WTC11 (cell line): ENCODE measurements at regions not wholly inside any gene's neighbourhood (a gene's known extent, or its start where the extent isn't known, plus 50 kb on each side); places are given as distances from the start of the nearest gene placed in this dataset.
A peak's percentile ranks its signal among the peaks of the same experiment; 100 is the strongest.

Experiments
- ATAC-seq: fragments of 200-7000 bp; cut with Tn5 transposase; 2 replicates; pipeline ENCODE4 v1.10.0; 2021; ENCODE audit warnings: mild to moderate bottlenecking, moderate library complexity
- CTCF ChIA-PET: fragments of 300-600 bp; sonication (Branson Sonifier 250); formaldehyde crosslinking; loops from one replicate; lab custom pipeline; 2021; ENCODE audit warnings: antibody characterized with exemption; lab: Charles Lee
- POLR2A ChIA-PET: fragments of 350-600 bp; sonication (Branson Sonifier 250); formaldehyde crosslinking; loops from one replicate; lab custom pipeline; 2021; ENCODE audit warnings: antibody characterized with exemption; lab: Charles Lee
- DNase-seq: peaks from one replicate; pipeline ENCODE4 v3.0.0; 2021; ENCODE audit warnings: low spot score
- H3K27ac Mint-ChIP-seq: 2 replicates; pipeline ENCODE4 v1.8.0; 2021; ENCODE audit warnings: mixed read lengths
- H3K27me3 Mint-ChIP-seq: 2 replicates; pipeline ENCODE4 v1.8.0; 2021; ENCODE audit warnings: low read depth, mild to moderate bottlenecking, moderate library complexity, mixed read lengths
- H3K36me3 Mint-ChIP-seq: 2 replicates; pipeline ENCODE4 v1.8.0; 2021; ENCODE audit warnings: mixed read lengths
- H3K4me1 Mint-ChIP-seq: 2 replicates; pipeline ENCODE4 v1.8.0; 2022; ENCODE audit warnings: mixed read lengths
- H3K4me3 Mint-ChIP-seq: 2 replicates; pipeline ENCODE4 v1.8.0; 2021; ENCODE audit warnings: mild to moderate bottlenecking, moderate library complexity, mixed read lengths
- H3K9me3 Mint-ChIP-seq: 2 replicates; pipeline ENCODE4 v1.8.0; 2021; ENCODE audit warnings: mixed read lengths
- ATF2 ChIP-seq: sonication (generic); formaldehyde crosslinking; IDR thresholded peaks from 2 replicates; pipeline ENCODE4 v1.8.1; 2022; ENCODE audit warnings: low read depth, missing genetic modification reagents, borderline replicate concordance
- CDX4 ChIP-seq: fragments of 250-450 bp; sonication (Bioruptor Pico); IDR thresholded peaks from 2 replicates; pipeline ENCODE4 v1.9.0; 2021; ENCODE audit warnings: moderate library complexity, mild to moderate bottlenecking, inconsistent platforms, borderline replicate concordance
- CREB1 ChIP-seq: sonication (generic); formaldehyde crosslinking; IDR thresholded peaks from 2 replicates; pipeline ENCODE4 v1.8.0; 2023; ENCODE audit warnings: mild to moderate bottlenecking, missing genetic modification reagents
- EMX1 ChIP-seq: fragments of 250-450 bp; sonication (Bioruptor Pico); IDR thresholded peaks from 2 replicates; pipeline ENCODE4 v1.8.0; 2021; ENCODE audit warnings: mild to moderate bottlenecking
- FOXP1 ChIP-seq: sonication (generic); formaldehyde crosslinking; IDR thresholded peaks from 2 replicates; pipeline ENCODE4 v1.8.0; 2022; ENCODE audit warnings: missing genetic modification reagents, mild to moderate bottlenecking, moderate library complexity, borderline replicate concordance
- RELA ChIP-seq: sonication (generic); formaldehyde crosslinking; IDR thresholded peaks from 2 replicates; pipeline ENCODE4 v1.8.1; 2022; ENCODE audit warnings: missing genetic modification reagents, mild to moderate bottlenecking, borderline replicate concordance
- TP53 ChIP-seq: sonication (generic); formaldehyde crosslinking; IDR thresholded peaks from 2 replicates; pipeline ENCODE4 v1.8.1; 2023; ENCODE audit warnings: mild to moderate bottlenecking, missing genetic modification reagents
- ZNF671 ChIP-seq: fragments of 250-450 bp; sonication (Bioruptor Pico); IDR thresholded peaks from 2 replicates; pipeline ENCODE4 v1.8.0; 2021; ENCODE audit warnings: mild to moderate bottlenecking
- ZSCAN18 ChIP-seq: fragments of 250-450 bp; sonication (Bioruptor Pico); IDR thresholded peaks from 2 replicates; pipeline ENCODE4 v2.1.2; 2022; ENCODE audit warnings: mild to moderate bottlenecking, moderate library complexity
- TF ChIP-seq, protein P1 (sequence below): sonication (generic); formaldehyde crosslinking; IDR thresholded peaks from 2 replicates; pipeline ENCODE4 v1.8.1; 2022; ENCODE audit warnings: missing genetic modification reagents, borderline replicate concordance
- TF ChIP-seq, protein P2 (sequence below): sonication (generic); formaldehyde crosslinking; conservative IDR thresholded peaks from 2 replicates; pipeline ENCODE4 v1.8.1; 2022; ENCODE audit warnings: mild to moderate bottlenecking, missing genetic modification reagents
- TF ChIP-seq, protein P3 (sequence below): sonication (generic); formaldehyde crosslinking; IDR thresholded peaks from 2 replicates; pipeline ENCODE4 v1.8.0; 2022; ENCODE audit warnings: mild to moderate bottlenecking, missing genetic modification reagents
- TF ChIP-seq, protein P4 (sequence below): fragments of 200-600 bp; IDR thresholded peaks from 2 replicates; pipeline ENCODE4 v1.8.0; 2022; ENCODE audit warnings: antibody characterized with exemption

DNA sequence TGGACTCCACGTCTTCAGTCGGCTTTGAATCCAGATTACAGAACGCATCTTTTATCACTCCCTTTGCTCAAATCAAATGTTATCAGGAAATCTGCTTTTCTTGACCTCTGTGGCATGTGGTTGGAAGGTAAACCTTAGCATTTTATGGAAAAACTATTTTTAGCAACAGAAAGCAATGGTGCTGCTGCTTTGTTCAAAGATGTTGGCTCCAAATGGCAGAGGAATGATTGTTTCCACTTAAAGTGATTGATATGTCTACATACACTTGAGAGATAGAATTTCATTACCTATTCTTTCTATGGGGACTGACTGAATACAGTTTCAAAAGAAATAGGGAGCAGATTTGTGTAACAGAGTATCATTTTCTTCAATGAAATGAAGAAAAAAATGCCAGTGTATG, 761.2 kb downstream of the NOVA1 start:
- Mint-ChIP-seq H3K4me1 (peaks cover 16% of the 10 kb centered on the region), H3K4me3 (no peak overlapping the region), H3K9me3 (no peaks in the 10 kb centered on the region), H3K36me3 (no peaks in the 10 kb centered on the region), H3K27me3 (peaks cover 8% of the 10 kb centered on the region), H3K27ac (no peak overlapping the region)
- ChIA-PET POLR2A (no interaction called here), CTCF (interaction anchor here (1.6 kb wide), 1 partner anchor 172 kb away, joined by 5 read pairs; no protein-coding TSS in a partner anchor)
- TF ChIP-seq, protein P1, sequence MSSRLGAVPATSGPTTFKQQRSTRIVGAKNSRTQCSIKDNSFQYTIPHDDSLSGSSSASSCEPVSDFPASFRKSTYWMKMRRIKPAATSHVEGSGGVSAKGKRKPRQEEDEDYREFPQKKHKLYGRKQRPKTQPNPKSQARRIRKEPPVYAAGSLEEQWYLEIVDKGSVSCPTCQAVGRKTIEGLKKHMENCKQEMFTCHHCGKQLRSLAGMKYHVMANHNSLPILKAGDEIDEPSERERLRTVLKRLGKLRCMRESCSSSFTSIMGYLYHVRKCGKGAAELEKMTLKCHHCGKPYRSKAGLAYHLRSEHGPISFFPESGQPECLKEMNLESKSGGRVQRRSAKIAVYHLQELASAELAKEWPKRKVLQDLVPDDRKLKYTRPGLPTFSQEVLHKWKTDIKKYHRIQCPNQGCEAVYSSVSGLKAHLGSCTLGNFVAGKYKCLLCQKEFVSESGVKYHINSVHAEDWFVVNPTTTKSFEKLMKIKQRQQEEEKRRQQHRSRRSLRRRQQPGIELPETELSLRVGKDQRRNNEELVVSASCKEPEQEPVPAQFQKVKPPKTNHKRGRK (CRISPR knock-in tag) = no peak
- TF ChIP-seq, protein P2, sequence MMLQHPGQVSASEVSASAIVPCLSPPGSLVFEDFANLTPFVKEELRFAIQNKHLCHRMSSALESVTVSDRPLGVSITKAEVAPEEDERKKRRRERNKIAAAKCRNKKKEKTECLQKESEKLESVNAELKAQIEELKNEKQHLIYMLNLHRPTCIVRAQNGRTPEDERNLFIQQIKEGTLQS = no peak
- no peak for TF ChIP-seq ATF2 (CRISPR knock-in tag)
- no peak for TF ChIP-seq ZNF671 (CRISPR knock-in tag)
- TF ChIP-seq, protein P3, sequence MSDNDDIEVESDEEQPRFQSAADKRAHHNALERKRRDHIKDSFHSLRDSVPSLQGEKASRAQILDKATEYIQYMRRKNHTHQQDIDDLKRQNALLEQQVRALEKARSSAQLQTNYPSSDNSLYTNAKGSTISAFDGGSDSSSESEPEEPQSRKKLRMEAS (CRISPR knock-in tag) = no peak
- TF ChIP-seq FOXP1 (CRISPR knock-in tag) = no peak
- TF ChIP-seq TP53 (CRISPR knock-in tag) = no peak
- no peak for TF ChIP-seq CREB1 (CRISPR knock-in tag)
- TF ChIP-seq RELA (CRISPR knock-in tag) = no peak
- DNase-seq (no peak), ATAC-seq (no peak)

- Mint-ChIP-seq H3K9me3 (no peaks in the 10 kb centered on the region), H3K36me3 (no peaks in the 10 kb centered on the region), H3K27ac (no peak overlapping the region), H3K4me3 (no peak overlapping the region), H3K4me1 (peaks cover 14% of the 10 kb centered on the region), H3K27me3 (peaks cover 5% of the 10 kb centered on the region)
- DNase-seq = peak; percentile 57
- no peak for TF ChIP-seq EMX1 (CRISPR knock-in tag)
- TF ChIP-seq, protein P4, sequence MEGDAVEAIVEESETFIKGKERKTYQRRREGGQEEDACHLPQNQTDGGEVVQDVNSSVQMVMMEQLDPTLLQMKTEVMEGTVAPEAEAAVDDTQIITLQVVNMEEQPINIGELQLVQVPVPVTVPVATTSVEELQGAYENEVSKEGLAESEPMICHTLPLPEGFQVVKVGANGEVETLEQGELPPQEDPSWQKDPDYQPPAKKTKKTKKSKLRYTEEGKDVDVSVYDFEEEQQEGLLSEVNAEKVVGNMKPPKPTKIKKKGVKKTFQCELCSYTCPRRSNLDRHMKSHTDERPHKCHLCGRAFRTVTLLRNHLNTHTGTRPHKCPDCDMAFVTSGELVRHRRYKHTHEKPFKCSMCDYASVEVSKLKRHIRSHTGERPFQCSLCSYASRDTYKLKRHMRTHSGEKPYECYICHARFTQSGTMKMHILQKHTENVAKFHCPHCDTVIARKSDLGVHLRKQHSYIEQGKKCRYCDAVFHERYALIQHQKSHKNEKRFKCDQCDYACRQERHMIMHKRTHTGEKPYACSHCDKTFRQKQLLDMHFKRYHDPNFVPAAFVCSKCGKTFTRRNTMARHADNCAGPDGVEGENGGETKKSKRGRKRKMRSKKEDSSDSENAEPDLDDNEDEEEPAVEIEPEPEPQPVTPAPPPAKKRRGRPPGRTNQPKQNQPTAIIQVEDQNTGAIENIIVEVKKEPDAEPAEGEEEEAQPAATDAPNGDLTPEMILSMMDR = peak; percentile 48; the same call in 1 of the 2 replicates
- TF ChIP-seq, protein P1 (CRISPR knock-in tag) = no peak
- no peak for TF ChIP-seq ZSCAN18 (CRISPR knock-in tag)
- TF ChIP-seq CDX4 = no peak
- ChIA-PET CTCF (interaction anchor here (0.6 to 2.4 kb wide), 11 partner anchors 30 to 419 kb away, joined by 3 to 22 read pairs (median 3); no protein-coding TSS in a partner anchor), POLR2A (no interaction called here)
- ATAC-seq = peak; percentile 82
Observed at GRCh38 chr14:25833341-25834126, 764.3 kb downstream of the NOVA1 start.
